ENCODE measurements at regions not wholly inside any gene's neighbourhood (a gene's known extent, or its start where the extent isn't known, plus 50 kb on each side); places are given as distances from the start of the nearest gene placed in this dataset.
A peak's percentile ranks its signal among the peaks of the same experiment; 100 is the strongest.

DNA sequence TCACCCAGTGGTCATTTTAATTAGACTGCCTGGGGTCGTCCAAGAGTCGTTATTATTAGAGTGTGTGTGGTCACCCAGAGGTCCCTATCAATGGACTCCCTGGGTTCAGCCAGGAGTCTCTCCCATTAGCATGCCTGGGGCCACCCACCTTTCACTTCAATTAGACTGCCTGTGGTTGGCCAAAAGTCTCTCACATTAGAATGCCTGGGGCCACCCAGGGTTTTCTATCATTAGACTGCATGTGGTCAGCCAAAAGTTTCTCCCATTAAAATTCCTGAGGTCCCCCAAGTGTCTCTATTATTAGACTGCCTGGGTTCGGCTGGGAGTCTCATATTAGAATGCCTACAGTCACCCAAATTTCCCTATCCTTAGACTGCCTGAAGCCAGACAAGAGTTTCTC lies 1472.6 kb downstream of the UQCRFS1 start:
- Histone ChIP-seq H3K27ac (no peak overlapping the region), H3K4me3 (no peak overlapping the region), H3K4me1 (peaks cover 0 to 25% (median 0%) of the 10 kb centered on the region in 9 donors), H3K9me3 (peaks cover 0 to 34% (median 0%) of the 10 kb centered on the region in 11 donors), H3K27me3 (no peaks in the 10 kb centered on the region), H3K36me3 (peaks cover 0 to 27% (median 0%) of the 10 kb centered on the region in 9 donors)
- WGBS, 2 donors: 50 to 70% methylated on average over 3 of the region's 3 CpGs
- ATAC-seq: peak in 4 of 8 donors; percentile 39 to 56 (median 50)
- TF ChIP-seq, protein P1, sequence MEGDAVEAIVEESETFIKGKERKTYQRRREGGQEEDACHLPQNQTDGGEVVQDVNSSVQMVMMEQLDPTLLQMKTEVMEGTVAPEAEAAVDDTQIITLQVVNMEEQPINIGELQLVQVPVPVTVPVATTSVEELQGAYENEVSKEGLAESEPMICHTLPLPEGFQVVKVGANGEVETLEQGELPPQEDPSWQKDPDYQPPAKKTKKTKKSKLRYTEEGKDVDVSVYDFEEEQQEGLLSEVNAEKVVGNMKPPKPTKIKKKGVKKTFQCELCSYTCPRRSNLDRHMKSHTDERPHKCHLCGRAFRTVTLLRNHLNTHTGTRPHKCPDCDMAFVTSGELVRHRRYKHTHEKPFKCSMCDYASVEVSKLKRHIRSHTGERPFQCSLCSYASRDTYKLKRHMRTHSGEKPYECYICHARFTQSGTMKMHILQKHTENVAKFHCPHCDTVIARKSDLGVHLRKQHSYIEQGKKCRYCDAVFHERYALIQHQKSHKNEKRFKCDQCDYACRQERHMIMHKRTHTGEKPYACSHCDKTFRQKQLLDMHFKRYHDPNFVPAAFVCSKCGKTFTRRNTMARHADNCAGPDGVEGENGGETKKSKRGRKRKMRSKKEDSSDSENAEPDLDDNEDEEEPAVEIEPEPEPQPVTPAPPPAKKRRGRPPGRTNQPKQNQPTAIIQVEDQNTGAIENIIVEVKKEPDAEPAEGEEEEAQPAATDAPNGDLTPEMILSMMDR (IDR thresholded peaks at IDR 0.05): no peak
- intact Hi-C loops (cut with DNase I): no loop called here
- no peak for DNase-seq

DNA sequence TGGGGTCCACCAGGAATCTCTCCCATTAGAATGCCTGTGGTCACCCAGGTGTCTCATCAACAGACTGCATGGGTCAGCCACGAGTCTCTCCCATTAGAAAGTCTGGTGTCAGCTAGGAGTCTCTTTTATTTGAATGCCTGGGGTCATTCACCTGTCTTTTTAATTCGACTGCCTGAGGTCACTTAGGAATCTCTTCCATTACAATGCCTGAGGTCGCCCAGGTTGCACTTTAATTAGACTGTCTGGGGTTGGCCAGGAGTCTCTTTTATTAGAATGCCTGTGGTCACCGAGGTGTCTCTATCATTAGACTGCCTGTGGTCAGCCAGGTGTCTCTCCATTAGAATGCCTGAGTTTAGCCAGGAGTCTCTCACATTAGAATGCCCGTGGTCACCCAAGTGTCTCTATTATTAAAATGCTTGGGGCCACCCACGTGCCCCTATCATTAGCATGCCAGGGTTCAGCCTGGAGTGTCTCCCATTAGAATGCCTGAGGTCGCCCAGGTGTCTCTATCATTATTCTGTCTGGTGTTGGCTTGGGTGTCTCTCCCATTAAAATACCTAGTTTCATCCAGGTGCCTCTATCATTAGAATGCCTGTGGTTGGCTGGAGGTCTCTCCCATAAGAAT lies 1474.3 kb downstream of the UQCRFS1 start:
- no peak for ATAC-seq

DNA sequence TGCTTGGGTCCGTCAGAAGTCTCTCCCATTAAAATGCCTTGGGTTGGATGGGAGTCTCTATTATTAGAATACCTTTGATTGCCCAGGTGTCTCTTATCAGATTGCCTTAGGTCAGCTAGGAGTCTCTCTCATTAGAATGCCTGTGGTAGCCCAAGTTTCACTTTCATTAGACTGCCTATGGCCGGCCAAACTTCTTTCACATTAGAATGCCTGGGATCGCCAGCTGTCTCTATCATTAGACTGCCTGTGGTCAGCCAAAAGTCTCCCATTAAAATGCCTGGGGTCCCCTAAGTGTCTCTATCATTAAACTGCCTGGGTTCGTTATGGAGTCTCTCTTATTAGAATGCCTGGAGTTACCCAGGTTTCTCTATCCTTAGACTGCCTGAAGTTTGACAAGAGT lies 1476.7 kb downstream of the UQCRFS1 start:
- intact Hi-C loops (cut with DNase I): loop anchor here in 1 of 10 donors (10.0 kb wide), 1 partner anchor 71 kb away; no protein-coding TSS in a partner anchor
- DNase-seq (no peak), ATAC-seq (no peak)
- H3K4me3 ChIP-seq: no peak overlapping the region
- peaks cover 0 to 67% (median 0%) of the 10 kb centered on the region in 11 donors for H3K9me3 ChIP-seq
- TF ChIP-seq, protein P1 (IDR thresholded peaks at IDR 0.05): no peak
- peaks cover 0 to 53% (median 0%) of the 10 kb centered on the region in 9 donors for H3K36me3 ChIP-seq
- no peak overlapping the region for H3K27ac ChIP-seq
- 92 to 94% methylated on average over 4 of the region's 4 CpGs for WGBS, 2 donors
- peaks cover 0 to 29% (median 0%) of the 10 kb centered on the region in 9 donors for H3K4me1 ChIP-seq
- no peaks in the 10 kb centered on the region for H3K27me3 ChIP-seq

More for the DNA sequence above, 1474.3 kb downstream of the UQCRFS1 start:
- no peak for DNase-seq
- 84 to 90% methylated on average over 7 of the region's 7 CpGs for WGBS, 2 donors
- intact Hi-C loops (cut with DNase I): loop anchor here in 1 of 10 donors (10.0 kb wide), 1 partner anchor 74 kb away; no protein-coding TSS in a partner anchor
- peaks cover 0 to 21% (median 0%) of the 10 kb centered on the region in 9 donors for H3K4me1 ChIP-seq
- H3K4me3 ChIP-seq: no peak overlapping the region
- peaks cover 0 to 46% (median 0%) of the 10 kb centered on the region in 11 donors for H3K9me3 ChIP-seq
- TF ChIP-seq, protein P1 (IDR thresholded peaks at IDR 0.05): no peak
- no peaks in the 10 kb centered on the region for H3K27me3 ChIP-seq
- peaks cover 0 to 30% (median 0%) of the 10 kb centered on the region in 9 donors for H3K36me3 ChIP-seq
- H3K27ac ChIP-seq: no peak overlapping the region

DNA sequence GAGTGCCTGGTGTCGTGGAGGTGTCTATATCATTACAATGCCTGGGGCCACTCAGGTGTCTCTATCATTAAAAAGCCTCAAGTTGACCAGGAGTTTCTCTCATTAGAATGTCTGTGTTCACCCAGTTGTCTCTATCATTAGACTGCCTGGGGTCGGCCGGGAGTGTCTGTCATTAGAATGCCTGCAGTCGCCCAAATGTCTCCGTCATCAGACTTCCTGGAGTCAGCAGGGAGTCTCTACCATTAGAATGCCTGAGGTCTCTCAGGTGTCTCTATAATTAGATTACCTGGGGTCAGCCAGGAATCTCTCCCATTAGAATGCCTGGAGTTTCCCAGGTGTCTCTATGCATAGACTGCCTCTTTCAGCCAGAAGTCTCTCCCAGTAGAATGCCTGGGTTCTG lies 1477.6 kb downstream of the UQCRFS1 start:
- TF ChIP-seq, protein P1 (IDR thresholded peaks at IDR 0.05): no peak

More for the DNA sequence above, 1477.6 kb downstream of the UQCRFS1 start:
- Histone ChIP-seq H3K4me3 (no peak overlapping the region), H3K27me3 (no peaks in the 10 kb centered on the region), H3K9me3 (peaks cover 0 to 75% (median 0%) of the 10 kb centered on the region in 11 donors), H3K4me1 (peaks cover 0 to 28% (median 0%) of the 10 kb centered on the region in 9 donors), H3K36me3 (peaks cover 0 to 59% (median 6%) of the 10 kb centered on the region in 9 donors), H3K27ac (no peak overlapping the region)
- DNase-seq (no peak), ATAC-seq (no peak)
- 94 to 96% methylated on average over 5 of the region's 5 CpGs for WGBS, 2 donors
- intact Hi-C loops (cut with DNase I): loop anchor here in 1 of 10 donors (10.0 kb wide), 1 partner anchor 71 kb away; no protein-coding TSS in a partner anchor

Measured in heart right ventricle (tissue), 16 donors.